ENCODE measurements at regions not wholly inside any gene's neighbourhood (a gene's known extent, or its start where the extent isn't known, plus 50 kb on each side); places are given as distances from the start of the nearest gene placed in this dataset.
A peak's percentile ranks its signal among the peaks of the same experiment; 100 is the strongest.

- intact Hi-C loops (cut with DNase I): no loop called here
- no peak for DNase-seq
- no peaks in the 10 kb centered on the region for H3K9me3 ChIP-seq
- no peaks in the 10 kb centered on the region for H3K36me3 ChIP-seq
- H3K4me3 ChIP-seq: no peak overlapping the region
- ATAC-seq: peak; percentile 71
- H3K27ac ChIP-seq: no peak overlapping the region
- no peaks in the 10 kb centered on the region for H3K4me1 ChIP-seq
- H3K27me3 ChIP-seq: no peaks in the 10 kb centered on the region
- TF ChIP-seq, protein P1, sequence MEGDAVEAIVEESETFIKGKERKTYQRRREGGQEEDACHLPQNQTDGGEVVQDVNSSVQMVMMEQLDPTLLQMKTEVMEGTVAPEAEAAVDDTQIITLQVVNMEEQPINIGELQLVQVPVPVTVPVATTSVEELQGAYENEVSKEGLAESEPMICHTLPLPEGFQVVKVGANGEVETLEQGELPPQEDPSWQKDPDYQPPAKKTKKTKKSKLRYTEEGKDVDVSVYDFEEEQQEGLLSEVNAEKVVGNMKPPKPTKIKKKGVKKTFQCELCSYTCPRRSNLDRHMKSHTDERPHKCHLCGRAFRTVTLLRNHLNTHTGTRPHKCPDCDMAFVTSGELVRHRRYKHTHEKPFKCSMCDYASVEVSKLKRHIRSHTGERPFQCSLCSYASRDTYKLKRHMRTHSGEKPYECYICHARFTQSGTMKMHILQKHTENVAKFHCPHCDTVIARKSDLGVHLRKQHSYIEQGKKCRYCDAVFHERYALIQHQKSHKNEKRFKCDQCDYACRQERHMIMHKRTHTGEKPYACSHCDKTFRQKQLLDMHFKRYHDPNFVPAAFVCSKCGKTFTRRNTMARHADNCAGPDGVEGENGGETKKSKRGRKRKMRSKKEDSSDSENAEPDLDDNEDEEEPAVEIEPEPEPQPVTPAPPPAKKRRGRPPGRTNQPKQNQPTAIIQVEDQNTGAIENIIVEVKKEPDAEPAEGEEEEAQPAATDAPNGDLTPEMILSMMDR (IDR thresholded peaks at IDR 0.05): no peak
Measured at GRCh38 chr3:80770106-80771074, 991.1 kb downstream of the GBE1 start.

GRCh38 chr3:80769683-80770082 lies 991.8 kb downstream of the GBE1 start:
- Histone ChIP-seq H3K36me3 (no peaks in the 10 kb centered on the region), H3K4me3 (no peak overlapping the region)
- peak; percentile 34 for ATAC-seq

DNA sequence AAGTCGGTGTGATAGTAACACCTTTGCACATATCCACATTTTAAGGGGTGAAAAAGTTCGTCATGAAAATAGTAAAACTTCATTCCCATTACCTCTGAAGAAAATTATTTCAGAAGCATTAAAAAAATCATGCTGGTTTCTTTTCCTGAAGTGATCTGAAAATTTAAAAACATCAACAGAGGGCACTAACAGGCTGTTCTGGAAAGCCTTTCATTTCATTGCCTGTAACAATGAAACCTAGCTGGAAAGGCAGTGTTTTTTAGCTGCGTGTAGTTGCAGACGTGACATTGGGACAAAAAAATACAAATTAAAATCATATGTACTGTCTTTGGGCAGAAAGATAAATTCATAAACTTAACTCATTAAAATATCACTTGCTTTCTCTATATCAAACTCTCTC lies 993.8 kb downstream of the GBE1 start:
- DNase-seq (no peak), ATAC-seq (no peak)
- no peaks in the 10 kb centered on the region for H3K9me3 ChIP-seq
- no peak overlapping the region for H3K4me3 ChIP-seq
- no peak overlapping the region for H3K27ac ChIP-seq
- intact Hi-C loops (cut with DNase I): no loop called here
- no peaks in the 10 kb centered on the region for H3K36me3 ChIP-seq
- TF ChIP-seq, protein P1 (IDR thresholded peaks at IDR 0.05): no peak
- no peaks in the 10 kb centered on the region for H3K27me3 ChIP-seq
- H3K4me1 ChIP-seq: no peaks in the 10 kb centered on the region

More at GRCh38 chr3:80769683-80770082, 991.8 kb downstream of the GBE1 start:
- TF ChIP-seq, protein P1 (IDR thresholded peaks at IDR 0.05): no peak
- H3K27ac ChIP-seq: no peak overlapping the region
- H3K9me3 ChIP-seq: no peaks in the 10 kb centered on the region
- intact Hi-C loops (cut with DNase I): no loop called here
- DNase-seq: no peak
- no peaks in the 10 kb centered on the region for H3K27me3 ChIP-seq
- H3K4me1 ChIP-seq: no peaks in the 10 kb centered on the region

DNA sequence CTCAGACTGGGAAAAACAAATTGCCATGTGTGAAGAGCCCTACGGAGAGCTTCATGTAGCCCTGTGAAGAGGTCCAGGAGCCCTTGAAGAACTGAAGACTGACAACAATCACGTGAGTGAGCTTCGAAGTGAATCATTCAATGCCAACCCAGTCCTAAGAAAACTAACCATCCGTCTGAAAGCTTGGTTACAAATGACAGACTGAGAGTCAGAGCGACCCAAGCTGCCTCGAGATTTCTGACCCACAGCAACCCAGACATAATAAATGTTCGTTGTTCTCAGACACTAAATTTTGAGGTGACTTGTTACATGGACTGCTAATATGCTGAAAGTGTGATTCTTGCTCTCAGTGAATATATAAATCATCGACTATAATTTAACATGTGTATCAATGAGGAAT lies 987.2 kb upstream of the ROBO1 start:
- Histone ChIP-seq H3K27ac (no peak overlapping the region), H3K27me3 (no peaks in the 10 kb centered on the region), H3K36me3 (no peaks in the 10 kb centered on the region), H3K4me3 (no peak overlapping the region), H3K9me3 (no peaks in the 10 kb centered on the region), H3K4me1 (no peaks in the 10 kb centered on the region)
- ATAC-seq (no peak), DNase-seq (no peak)
- intact Hi-C loops (cut with DNase I): no loop called here
- TF ChIP-seq, protein P1 (IDR thresholded peaks at IDR 0.05): no peak

GRCh38 chr3:80753021-80753420 lies 985.2 kb upstream of the ROBO1 start:
- TF ChIP-seq, protein P1 (IDR thresholded peaks at IDR 0.05): no peak
- H3K36me3 ChIP-seq: no peaks in the 10 kb centered on the region
- no peaks in the 10 kb centered on the region for H3K4me1 ChIP-seq
- intact Hi-C loops (cut with DNase I): no loop called here
- no peak overlapping the region for H3K4me3 ChIP-seq
- ATAC-seq (no peak), DNase-seq (no peak)
- no peak overlapping the region for H3K27ac ChIP-seq
- no peaks in the 10 kb centered on the region for H3K9me3 ChIP-seq
- no peaks in the 10 kb centered on the region for H3K27me3 ChIP-seq

All from upper lobe of right lung (tissue), 1 donor.